ENCODE measurements at regions not wholly inside any gene's neighbourhood (a gene's known extent, or its start where the extent isn't known, plus 50 kb on each side); places are given as distances from the start of the nearest gene placed in this dataset.

GRCh38 chrX:43065978-43066377 is 288.0 kb upstream of the PPP1R2C start:
- FAIRE-seq = no peak
- no peak for TF ChIP-seq POLR2A (IDR thresholded peaks at IDR 0.05; ENCODE audit: low read depth, low read length)
- no peak for DNase-seq (ENCODE audit: insufficient read length, low spot score)

- no peak for FAIRE-seq
- TF ChIP-seq POLR2A (IDR thresholded peaks at IDR 0.05; ENCODE audit: low read depth, low read length) = no peak
- TF ChIP-seq TAF1 (IDR thresholded peaks at IDR 0.05; ENCODE audit: low read depth, low read length) = no peak
- TF ChIP-seq POLR2AphosphoS5 (IDR thresholded peaks at IDR 0.05; ENCODE audit: low read depth, low read length) = no peak
- no peak for TF ChIP-seq PAX5 (IDR thresholded peaks at IDR 0.05; ENCODE audit: insufficient read depth, low read length, severe bottlenecking)
- no peak for TF ChIP-seq POU2F2 (IDR thresholded peaks at IDR 0.05; ENCODE audit: low read depth, low read length)
- TF ChIP-seq SPI1 (IDR thresholded peaks at IDR 0.05; ENCODE audit: low read depth, low read length) = no peak
- DNase-seq (ENCODE audit: insufficient read length, low spot score) = no peak
Measured at GRCh38 chrX:43068639-43069038, 290.7 kb upstream of the PPP1R2C start.

GRCh38 chrX:43083016-43083415 is 305.1 kb upstream of the PPP1R2C start:
- TF ChIP-seq SPI1 (IDR thresholded peaks at IDR 0.05; ENCODE audit: low read depth, low read length) (no peak), TAF1 (IDR thresholded peaks at IDR 0.05; ENCODE audit: low read depth, low read length) (no peak), PAX5 (IDR thresholded peaks at IDR 0.05; ENCODE audit: insufficient read depth, low read length, severe bottlenecking) (no peak), POLR2A (IDR thresholded peaks at IDR 0.05; ENCODE audit: low read depth, low read length) (no peak)
- FAIRE-seq (no peak), DNase-seq (ENCODE audit: insufficient read length, low spot score) (no peak)

GRCh38 chrX:43087830-43088229 is 309.9 kb upstream of the PPP1R2C start:
- TF ChIP-seq SPI1 (IDR thresholded peaks at IDR 0.05; ENCODE audit: low read depth, low read length) = no peak
- TF ChIP-seq POLR2AphosphoS5 (IDR thresholded peaks at IDR 0.05; ENCODE audit: low read depth, low read length) = no peak
- TF ChIP-seq POU2F2 (IDR thresholded peaks at IDR 0.05; ENCODE audit: low read depth, low read length) = no peak
- TF ChIP-seq TAF1 (IDR thresholded peaks at IDR 0.05; ENCODE audit: low read depth, low read length) = no peak
- DNase-seq (ENCODE audit: insufficient read length, low spot score) (no peak), FAIRE-seq (no peak)

GRCh38 chrX:43096830-43097229 is 318.9 kb upstream of the PPP1R2C start:
- DNase-seq (ENCODE audit: insufficient read length, low spot score) = no peak
- no peak for FAIRE-seq
- peak; percentile 51 for TF ChIP-seq SPI1 (IDR thresholded peaks at IDR 0.05; ENCODE audit: low read depth, low read length)
- TF ChIP-seq TAF1 (IDR thresholded peaks at IDR 0.05; ENCODE audit: low read depth, low read length) = no peak

- TF ChIP-seq PAX5 (IDR thresholded peaks at IDR 0.05; ENCODE audit: insufficient read depth, low read length, severe bottlenecking) = no peak
- TF ChIP-seq POLR2AphosphoS5 (IDR thresholded peaks at IDR 0.05; ENCODE audit: low read depth, low read length) = no peak
- TF ChIP-seq TAF1 (IDR thresholded peaks at IDR 0.05; ENCODE audit: low read depth, low read length) = no peak
- TF ChIP-seq POU2F2 (IDR thresholded peaks at IDR 0.05; ENCODE audit: low read depth, low read length) = no peak
- TF ChIP-seq POLR2A (IDR thresholded peaks at IDR 0.05; ENCODE audit: low read depth, low read length) = no peak
- TF ChIP-seq SPI1 (IDR thresholded peaks at IDR 0.05; ENCODE audit: low read depth, low read length) = no peak
- no peak for FAIRE-seq
- no peak for DNase-seq (ENCODE audit: insufficient read length, low spot score)
Measured at GRCh38 chrX:43106009-43106408, 328.0 kb upstream of the PPP1R2C start.

GRCh38 chrX:43108828-43109227 is 330.9 kb upstream of the PPP1R2C start:
- DNase-seq (ENCODE audit: insufficient read length, low spot score) = no peak
- no peak for FAIRE-seq
- TF ChIP-seq POLR2AphosphoS5 (IDR thresholded peaks at IDR 0.05; ENCODE audit: low read depth, low read length) = no peak
- no peak for TF ChIP-seq PAX5 (IDR thresholded peaks at IDR 0.05; ENCODE audit: insufficient read depth, low read length, severe bottlenecking)
- TF ChIP-seq SPI1 (IDR thresholded peaks at IDR 0.05; ENCODE audit: low read depth, low read length) = no peak

GRCh38 chrX:43121637-43122036 is 343.7 kb upstream of the PPP1R2C start:
- no peak for FAIRE-seq
- DNase-seq (ENCODE audit: insufficient read length, low spot score) = no peak
- no peak for TF ChIP-seq POLR2AphosphoS5 (IDR thresholded peaks at IDR 0.05; ENCODE audit: low read depth, low read length)
- no peak for TF ChIP-seq POU2F2 (IDR thresholded peaks at IDR 0.05; ENCODE audit: low read depth, low read length)
- no peak for TF ChIP-seq TAF1 (IDR thresholded peaks at IDR 0.05; ENCODE audit: low read depth, low read length)
- no peak for TF ChIP-seq POLR2A (IDR thresholded peaks at IDR 0.05; ENCODE audit: low read depth, low read length)
- no peak for TF ChIP-seq SPI1 (IDR thresholded peaks at IDR 0.05; ENCODE audit: low read depth, low read length)
- no peak for TF ChIP-seq PAX5 (IDR thresholded peaks at IDR 0.05; ENCODE audit: insufficient read depth, low read length, severe bottlenecking)

GRCh38 chrX:43139645-43140044 is 361.7 kb upstream of the PPP1R2C start:
- DNase-seq (ENCODE audit: insufficient read length, low spot score) (no peak), FAIRE-seq (no peak)
- TF ChIP-seq POLR2A (IDR thresholded peaks at IDR 0.05; ENCODE audit: low read depth, low read length) (no peak), POU2F2 (IDR thresholded peaks at IDR 0.05; ENCODE audit: low read depth, low read length) (no peak), POLR2AphosphoS5 (IDR thresholded peaks at IDR 0.05; ENCODE audit: low read depth, low read length) (no peak), PAX5 (IDR thresholded peaks at IDR 0.05; ENCODE audit: insufficient read depth, low read length, severe bottlenecking) (no peak), SPI1 (IDR thresholded peaks at IDR 0.05; ENCODE audit: low read depth, low read length) (no peak), TAF1 (IDR thresholded peaks at IDR 0.05; ENCODE audit: low read depth, low read length) (no peak)

- TF ChIP-seq POU2F2 (IDR thresholded peaks at IDR 0.05; ENCODE audit: low read depth, low read length) (no peak), PAX5 (IDR thresholded peaks at IDR 0.05; ENCODE audit: insufficient read depth, low read length, severe bottlenecking) (no peak), POLR2A (IDR thresholded peaks at IDR 0.05; ENCODE audit: low read depth, low read length) (no peak), SPI1 (IDR thresholded peaks at IDR 0.05; ENCODE audit: low read depth, low read length) (no peak), TAF1 (IDR thresholded peaks at IDR 0.05; ENCODE audit: low read depth, low read length) (no peak), POLR2AphosphoS5 (IDR thresholded peaks at IDR 0.05; ENCODE audit: low read depth, low read length) (no peak)
- DNase-seq (ENCODE audit: insufficient read length, low spot score) (no peak), FAIRE-seq (no peak)
Measured at GRCh38 chrX:43140582-43140981, 362.6 kb upstream of the PPP1R2C start.

- DNase-seq (ENCODE audit: insufficient read length, low spot score) = no peak
- TF ChIP-seq POLR2A (IDR thresholded peaks at IDR 0.05; ENCODE audit: low read depth, low read length) (no peak), SPI1 (IDR thresholded peaks at IDR 0.05; ENCODE audit: low read depth, low read length) (no peak), POLR2AphosphoS5 (IDR thresholded peaks at IDR 0.05; ENCODE audit: low read depth, low read length) (no peak), POU2F2 (IDR thresholded peaks at IDR 0.05; ENCODE audit: low read depth, low read length) (no peak), TAF1 (IDR thresholded peaks at IDR 0.05; ENCODE audit: low read depth, low read length) (no peak), PAX5 (IDR thresholded peaks at IDR 0.05; ENCODE audit: insufficient read depth, low read length, severe bottlenecking) (no peak)
- FAIRE-seq = no peak
Measured at GRCh38 chrX:43141885-43142284, 363.9 kb upstream of the PPP1R2C start.
